Hepatocyte (in vitro differentiated cells): ENCODE measurements at regions not wholly inside any gene's neighbourhood (a gene's known extent, or its start where the extent isn't known, plus 50 kb on each side); places are given as distances from the start of the nearest gene placed in this dataset.

Source experiments
- CTCF ChIP-seq: fragments of 200-600 bp; sonication (generic); IDR thresholded peaks from 2 replicates; pipeline ENCODE4 v1.5.1; 2016; ENCODE audit warnings: antibody characterized with exemption, mild to moderate bottlenecking; ENCODE audit not compliant: poor library complexity
- EZH2phosphoT487 ChIP-seq: fragments of 200-600 bp; sonication (generic); IDR thresholded peaks from one replicate; pipeline ENCODE4 v1.6.1; 2018; ENCODE audit warnings: antibody characterized with exemption, mild to moderate bottlenecking, low read depth, moderate library complexity; ENCODE audit not compliant: unreplicated experiment, severe bottlenecking

- TF ChIP-seq CTCF (no peak), EZH2phosphoT487 (no peak)
Measured at GRCh38 chr13:93147946-93148345, 78.7 kb upstream of the GPC6 start.
